Lower lobe of right lung (tissue), 2 donors: ENCODE measurements at regions not wholly inside any gene's neighbourhood (a gene's known extent, or its start where the extent isn't known, plus 50 kb on each side); places are given as distances from the start of the nearest gene placed in this dataset.
A peak's percentile ranks its signal among the peaks of the same experiment; 100 is the strongest.

Source experiments
- ATAC-seq, 2 donors: fragments of 200-7000 bp; cut with Tn5 transposase; one replicate each; pipeline ENCODE4 v1.9.1; 2020 to 2022; ENCODE audit warnings: mild to moderate bottlenecking in 2 of 2, moderate library complexity in 2 of 2
- DNase-seq: peaks from one replicate; pipeline ENCODE4 v3.0.0-alpha.2; 2020
- H3K27ac ChIP-seq: fragments of 200-600 bp; one replicate; pipeline ENCODE4 v1.8.0; 2022
- H3K27me3 ChIP-seq: fragments of 200-600 bp; one replicate; pipeline ENCODE4 v1.8.0; 2022; ENCODE audit warnings: low read depth
- H3K36me3 ChIP-seq: fragments of 200-600 bp; one replicate; pipeline ENCODE4 v1.8.0; 2022; ENCODE audit warnings: mild to moderate bottlenecking
- H3K4me1 ChIP-seq: fragments of 200-600 bp; one replicate; pipeline ENCODE4 v1.8.0; 2022
- H3K4me3 ChIP-seq: fragments of 200-600 bp; one replicate; pipeline ENCODE4 v1.8.0; 2022; ENCODE audit warnings: mild to moderate bottlenecking
- H3K9me3 ChIP-seq: fragments of 200-600 bp; one replicate; pipeline ENCODE4 v1.8.0; 2022
- CTCF ChIP-seq: fragments of 200-600 bp; IDR thresholded peaks from one replicate; pipeline ENCODE4 v1.8.0; 2022; ENCODE audit warnings: antibody characterized with exemption, mild to moderate bottlenecking
- intact Hi-C: fragments of 100-400 bp; cut with DNase I; formaldehyde crosslinking; loops from one replicate; pipeline ENCODE4 v1.11.0; 2022
- donor health status: DM: no; HTN: yes; CAD: no; lungs with severe emphysema.

GRCh38 chr3:25000971-25001591 lies 427.0 kb upstream of the RARB start:
- TF ChIP-seq CTCF: no peak
- Histone ChIP-seq H3K27ac (no peak overlapping the region), H3K27me3 (no peaks in the 10 kb centered on the region), H3K4me1 (peaks cover 11% of the 10 kb centered on the region), H3K9me3 (no peaks in the 10 kb centered on the region), H3K36me3 (no peaks in the 10 kb centered on the region), H3K4me3 (no peak overlapping the region)
- ATAC-seq (no peak), DNase-seq (no peak)
- intact Hi-C loops: no loop called here

- Histone ChIP-seq H3K4me3 (no peak overlapping the region), H3K36me3 (no peaks in the 10 kb centered on the region), H3K27ac (no peak overlapping the region), H3K4me1 (peaks cover 11% of the 10 kb centered on the region), H3K27me3 (no peaks in the 10 kb centered on the region), H3K9me3 (no peaks in the 10 kb centered on the region)
- intact Hi-C loops: no loop called here
- ATAC-seq (no peak), DNase-seq (no peak)
- no peak for TF ChIP-seq CTCF
These were observed 426.0 kb upstream of the RARB start for GRCh38 chr3:25002052-25002451.

- no peak overlapping the region for H3K27ac ChIP-seq
- H3K36me3 ChIP-seq: no peaks in the 10 kb centered on the region
- ATAC-seq (peak; percentile 37 to 66), DNase-seq (no peak)
- TF ChIP-seq CTCF: no peak
- peaks cover 7% of the 10 kb centered on the region for H3K4me1 ChIP-seq
- H3K27me3 ChIP-seq: no peaks in the 10 kb centered on the region
- no peak overlapping the region for H3K4me3 ChIP-seq
- no peaks in the 10 kb centered on the region for H3K9me3 ChIP-seq
- intact Hi-C loops: no loop called here
These were observed 419.9 kb upstream of the RARB start for GRCh38 chr3:25007974-25008658.

GRCh38 chr3:25009665-25010064 lies 418.4 kb upstream of the RARB start:
- no peak overlapping the region for H3K27ac ChIP-seq

GRCh38 chr3:25015599-25015998 lies 412.5 kb upstream of the RARB start:
- H3K36me3 ChIP-seq: no peaks in the 10 kb centered on the region
- no peak for TF ChIP-seq CTCF
- no peaks in the 10 kb centered on the region for H3K9me3 ChIP-seq
- intact Hi-C loops: no loop called here
- no peak overlapping the region for H3K4me3 ChIP-seq
- no peak overlapping the region for H3K27ac ChIP-seq
- DNase-seq: no peak
- H3K27me3 ChIP-seq: no peaks in the 10 kb centered on the region
- no peak for ATAC-seq
- no peaks in the 10 kb centered on the region for H3K4me1 ChIP-seq

More at GRCh38 chr3:25009665-25010064, 418.4 kb upstream of the RARB start:
- no peak for ATAC-seq
- H3K27me3 ChIP-seq: no peaks in the 10 kb centered on the region
- H3K4me3 ChIP-seq: no peak overlapping the region
- TF ChIP-seq CTCF: no peak
- no peak for DNase-seq
- peaks cover 7% of the 10 kb centered on the region for H3K4me1 ChIP-seq
- intact Hi-C loops: no loop called here
- H3K36me3 ChIP-seq: no peaks in the 10 kb centered on the region
- no peaks in the 10 kb centered on the region for H3K9me3 ChIP-seq
